NCI-H1105 (cell line): ENCODE measurements at regions not wholly inside any gene's neighbourhood (a gene's known extent, or its start where the extent isn't known, plus 50 kb on each side); places are given as distances from the start of the nearest gene placed in this dataset.
"Not testable (repeated sequence)": the region's sequence is repeated elsewhere in the genome, so short reads cannot be mapped to it uniquely, and the experiment has no call there.

Source experiments
- DNase-seq: peaks from one replicate; lab custom pipeline; 2025; lab: John Stamatoyannopoulos, UW

DNA sequence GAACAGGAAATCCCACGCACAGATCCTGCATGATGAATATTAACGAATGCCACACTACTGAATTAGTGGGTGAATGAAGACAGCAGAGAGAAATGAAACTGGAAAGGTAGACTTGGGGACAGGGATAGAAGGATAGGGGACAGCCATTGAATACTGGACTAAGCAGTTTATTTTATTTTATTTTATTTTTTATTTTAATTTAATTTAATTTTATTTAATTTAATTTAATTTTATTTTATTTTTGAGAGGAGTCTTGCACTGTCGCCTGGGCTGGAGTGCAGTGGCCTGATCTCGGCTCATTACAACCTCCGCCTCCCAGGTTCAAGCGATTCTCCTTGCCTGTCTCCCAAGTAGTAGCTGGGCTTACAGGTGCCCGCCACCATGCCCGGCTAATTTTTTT is 385.2 kb downstream of the GPAT3 start:
- no peak for DNase-seq

DNA sequence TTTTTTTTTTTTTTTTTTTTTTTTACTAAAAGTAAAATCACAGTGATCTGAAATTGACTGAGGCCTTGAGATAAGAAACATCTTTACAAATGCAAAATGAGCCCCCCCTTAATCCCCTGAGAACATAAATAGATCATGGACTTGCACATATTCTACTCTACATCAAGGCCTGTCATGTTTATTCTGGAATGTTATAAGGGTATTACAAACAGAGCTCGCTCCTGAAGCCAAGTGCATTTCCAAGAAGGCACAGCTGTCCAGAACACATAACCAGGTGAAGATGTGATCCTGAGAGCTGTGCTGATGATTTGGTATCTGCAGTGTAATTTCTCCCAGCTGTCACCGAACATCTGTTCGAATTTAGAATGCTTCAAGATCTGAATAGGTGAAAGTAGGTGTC is 384.5 kb downstream of the GPAT3 start:
- no peak for DNase-seq

GRCh38 chr4:83917572-83917971 is 381.7 kb downstream of the GPAT3 start:
- no peak for DNase-seq

- no peak for DNase-seq
Observed at GRCh38 chr4:83910693-83911092, 374.8 kb downstream of the GPAT3 start.

- DNase-seq: no peak
Observed at GRCh38 chr4:83906561-83906960, 370.7 kb downstream of the GPAT3 start.

- peak; percentile 5 for DNase-seq
Observed at GRCh38 chr4:83905952-83906351, 370.0 kb downstream of the GPAT3 start.

GRCh38 chr4:83903740-83904139 is 367.8 kb downstream of the GPAT3 start:
- DNase-seq: not testable (repeated sequence)

GRCh38 chr4:83894831-83895230 is 358.9 kb downstream of the GPAT3 start:
- DNase-seq: no peak

- no peak for DNase-seq
Observed at GRCh38 chr4:83890816-83891215, 354.9 kb downstream of the GPAT3 start.

DNA sequence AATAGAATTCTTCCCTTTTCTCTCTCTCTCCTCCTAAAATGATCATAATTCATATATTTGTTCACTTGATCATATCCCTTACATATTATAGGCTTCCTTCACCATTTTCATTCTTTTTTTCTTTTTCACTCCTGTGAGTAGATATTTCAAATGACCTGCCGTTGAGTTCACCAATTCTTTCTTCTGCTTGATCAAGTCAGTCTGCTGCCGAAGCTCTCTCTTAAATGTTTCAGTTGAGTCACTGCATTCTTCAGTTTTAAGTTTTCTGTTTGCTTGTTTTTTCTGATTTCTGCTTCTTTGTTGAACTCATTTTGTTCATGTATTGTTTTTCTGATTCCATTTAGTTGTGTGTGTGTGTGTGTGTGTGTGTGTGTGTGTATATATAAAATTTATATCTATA is 354.3 kb downstream of the GPAT3 start:
- no peak for DNase-seq

DNA sequence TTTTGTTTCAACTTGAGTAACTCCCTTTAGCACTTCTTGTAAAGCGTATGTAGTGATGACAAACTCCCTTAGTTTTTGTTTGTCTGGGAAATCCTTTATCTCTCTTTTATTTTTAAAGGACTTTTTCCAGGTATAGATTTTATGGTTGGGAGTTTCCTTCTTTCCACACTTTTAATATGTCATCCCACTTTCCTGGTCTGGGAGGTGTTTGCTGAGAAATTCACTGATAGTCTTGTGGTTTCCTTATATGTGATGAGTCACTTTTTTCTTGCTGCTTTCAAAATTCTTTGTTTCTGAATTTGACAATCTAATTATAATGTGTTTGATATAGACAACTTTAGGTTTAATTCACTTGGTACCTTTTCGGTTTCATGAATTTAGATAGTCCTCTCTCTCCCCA is 353.9 kb downstream of the GPAT3 start:
- no peak for DNase-seq

DNA sequence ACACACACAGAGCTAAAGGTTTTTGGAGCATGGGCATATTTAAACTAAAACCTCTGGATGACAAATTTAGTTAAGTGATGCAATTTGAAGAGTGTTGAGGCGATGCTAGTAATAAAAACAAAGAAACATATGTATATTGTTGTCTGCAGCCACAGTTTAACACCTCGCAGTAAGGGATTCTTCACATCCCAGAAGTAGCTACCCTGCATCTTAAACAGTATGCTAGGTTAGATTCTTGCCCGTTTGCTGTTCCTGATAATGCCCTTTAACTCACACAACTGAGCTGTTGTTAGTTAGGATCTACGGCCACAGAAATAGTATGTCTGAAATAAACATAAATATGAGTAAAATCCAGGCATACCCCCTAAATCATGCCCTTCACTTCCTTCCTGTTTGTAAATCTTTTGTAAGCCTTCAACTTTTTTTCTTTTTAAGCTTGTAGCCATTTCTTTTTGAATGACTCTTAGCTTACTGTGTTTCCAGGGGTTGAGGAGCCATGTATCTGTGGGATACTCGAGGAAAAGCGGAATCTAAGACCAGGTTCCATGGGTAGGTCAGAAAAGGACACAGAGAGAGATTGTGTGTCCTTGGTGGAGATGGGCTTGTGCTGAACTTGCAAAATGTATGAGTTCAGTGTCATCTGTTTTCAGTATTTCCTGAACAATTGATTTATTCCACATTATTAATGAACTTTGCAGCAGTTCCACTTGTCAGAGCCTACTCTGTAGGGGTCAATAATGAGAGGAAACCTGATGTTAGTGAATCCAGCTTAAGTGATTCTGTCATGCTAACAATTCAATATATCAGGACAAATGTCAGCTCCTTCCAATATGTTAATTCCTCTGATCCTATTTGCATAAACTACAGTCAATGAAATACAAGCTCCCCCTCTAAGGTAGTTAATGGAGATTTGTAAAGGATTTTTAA is 349.6 kb downstream of the GPAT3 start:
- DNase-seq: no peak

DNA sequence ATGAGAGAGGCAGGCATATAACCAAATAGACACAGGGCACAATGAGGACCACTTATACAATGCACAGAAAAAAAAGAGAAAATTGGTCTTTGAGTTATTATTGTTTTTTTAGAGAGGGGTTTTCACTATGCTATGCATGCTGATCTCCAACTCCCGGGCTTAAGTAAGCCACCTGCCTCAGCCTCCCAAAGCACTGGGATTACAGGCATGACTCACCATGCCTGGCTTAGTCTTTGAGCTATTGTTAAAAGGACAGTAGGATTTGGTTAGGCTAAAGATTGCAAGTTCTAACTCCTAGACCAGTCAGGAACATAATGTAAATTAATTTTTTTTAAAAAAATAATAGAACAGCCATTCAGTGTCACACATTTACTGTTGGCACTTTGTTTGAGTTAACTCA is 340.1 kb downstream of the GPAT3 start:
- DNase-seq: no peak

GRCh38 chr4:83875437-83875836 is 339.5 kb downstream of the GPAT3 start:
- DNase-seq: no peak

DNA sequence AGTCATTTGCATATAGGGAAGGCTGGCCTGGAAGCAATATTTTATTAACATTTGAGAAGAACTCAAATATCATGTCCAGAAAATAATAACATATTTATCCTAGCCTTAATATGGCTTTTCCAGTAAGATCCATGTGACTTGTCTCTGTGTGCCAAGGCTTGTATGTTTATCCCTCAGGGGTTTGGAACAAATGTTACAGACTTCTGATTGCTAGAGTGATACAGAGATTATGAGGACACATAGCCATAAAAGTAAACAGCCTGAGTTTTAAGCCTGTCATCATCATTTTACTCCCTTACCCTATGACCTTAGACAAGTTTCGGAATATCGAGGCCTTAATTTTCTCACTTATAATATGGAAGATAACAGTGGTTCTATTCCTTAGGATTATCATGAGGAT is 338.1 kb downstream of the GPAT3 start:
- DNase-seq: no peak

- no peak for DNase-seq
Observed at GRCh38 chr4:83870328-83870950, 334.5 kb downstream of the GPAT3 start.

- no peak for DNase-seq
Observed at GRCh38 chr4:83866834-83867621, 331.1 kb downstream of the GPAT3 start.

GRCh38 chr4:83865417-83866150 is 329.7 kb downstream of the GPAT3 start:
- no peak for DNase-seq

DNA sequence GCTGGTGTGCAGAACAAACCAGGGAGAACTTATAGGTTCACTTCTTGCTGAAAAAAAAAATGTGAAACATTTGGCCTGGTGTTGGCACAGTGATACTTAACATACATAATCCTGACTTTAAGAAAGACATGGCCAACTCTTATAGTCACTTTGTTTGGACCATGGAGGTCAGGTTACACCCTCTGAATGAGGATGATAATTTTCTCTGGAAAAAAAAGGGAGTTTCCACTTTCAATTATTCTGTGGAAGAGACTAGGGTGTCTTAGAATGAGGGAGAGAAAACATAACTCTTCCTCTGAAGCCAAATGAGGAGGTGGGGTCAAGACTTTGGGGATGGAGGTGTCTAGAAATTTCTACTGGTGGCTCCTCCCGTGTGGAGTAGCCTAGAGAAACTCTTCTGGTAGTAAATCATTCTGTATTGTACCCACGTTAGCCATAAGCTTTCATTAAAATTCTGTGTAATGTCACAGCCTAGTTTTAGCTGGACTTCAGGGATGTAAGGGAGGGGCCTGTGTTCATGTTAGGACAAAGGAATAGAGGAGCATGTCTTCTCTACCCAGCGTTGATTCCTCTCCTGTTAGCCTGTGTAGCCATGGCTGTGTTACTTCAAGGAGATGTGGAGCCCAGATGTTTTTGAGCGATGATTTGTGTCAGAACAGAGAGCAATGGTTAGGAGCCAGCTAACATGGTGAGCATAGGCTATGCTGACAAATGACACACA is 328.3 kb downstream of the GPAT3 start:
- DNase-seq: no peak

DNA sequence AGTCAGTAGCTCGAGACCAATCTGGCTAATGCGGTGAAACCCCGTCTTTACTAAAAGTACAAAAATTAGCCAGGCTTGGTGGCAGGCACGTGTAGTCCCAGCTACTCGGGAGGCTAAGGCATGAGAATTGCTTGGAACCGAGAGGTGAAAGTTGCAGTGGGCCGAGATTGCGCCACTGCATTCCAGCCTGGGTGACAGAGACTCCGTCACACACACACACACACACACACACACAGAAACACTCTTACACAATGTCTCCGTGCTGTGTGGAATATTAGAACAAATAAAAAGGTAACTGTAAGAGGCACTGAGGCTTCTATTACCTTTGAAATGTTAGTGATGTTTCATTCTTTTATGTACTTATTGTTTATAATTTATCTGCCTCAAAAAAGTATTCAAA is 326.6 kb downstream of the GPAT3 start:
- no peak for DNase-seq

DNA sequence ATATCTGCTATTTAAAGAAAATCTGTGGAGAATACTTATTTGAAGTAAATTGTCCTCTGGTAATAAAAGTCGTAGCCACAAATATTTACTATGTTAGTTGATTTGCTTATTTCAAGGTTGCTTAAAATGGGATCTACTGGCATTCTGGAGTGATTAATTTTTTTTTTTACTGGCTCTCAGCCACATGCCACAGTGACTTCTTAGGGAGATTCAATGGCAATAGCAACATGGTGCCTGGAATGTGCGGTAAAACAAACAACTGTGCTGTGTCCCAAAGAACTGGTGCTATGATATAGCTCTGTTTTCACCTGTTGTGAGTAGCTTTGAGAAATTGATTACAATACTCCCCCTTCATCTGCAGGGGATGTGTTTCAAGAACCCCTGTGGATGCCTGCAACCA is 324.3 kb downstream of the GPAT3 start:
- peak; percentile 43 for DNase-seq
